ENCODE measurements at regions not wholly inside any gene's neighbourhood (a gene's known extent, or its start where the extent isn't known, plus 50 kb on each side); places are given as distances from the start of the nearest gene placed in this dataset.

- Mint-ChIP-seq H3K27ac (no peak overlapping the region), H3K9me3 (peaks cover 7% of the 10 kb centered on the region), H3K4me1 (peaks cover 4% of the 10 kb centered on the region), H3K27me3 (no peaks in the 10 kb centered on the region), H3K4me3 (no peak overlapping the region), H3K36me3 (peaks cover 2% of the 10 kb centered on the region)
- POLR2A ChIA-PET: no interaction called here
- DNase-seq (no peak), ATAC-seq (ENCODE audit: low read depth) (no peak)
Measured at GRCh38 chr7:17016402-17017010, 134.7 kb upstream of the AGR3 start.

GRCh38 chr7:17019106-17019505, 137.3 kb upstream of the AGR3 start:
- peaks cover 6% of the 10 kb centered on the region for H3K4me1 Mint-ChIP-seq
- ATAC-seq (ENCODE audit: low read depth) (no peak), DNase-seq (no peak)
- H3K4me3 Mint-ChIP-seq: no peak overlapping the region
- peaks cover 4% of the 10 kb centered on the region for H3K36me3 Mint-ChIP-seq
- no peak overlapping the region for H3K27ac Mint-ChIP-seq
- H3K27me3 Mint-ChIP-seq: no peaks in the 10 kb centered on the region
- POLR2A ChIA-PET: interaction anchor here (0.7 kb wide), 1 partner anchor 31 kb away, joined by 4 read pairs; no protein-coding TSS in a partner anchor
- H3K9me3 Mint-ChIP-seq: peaks cover 6% of the 10 kb centered on the region

GRCh38 chr7:17020250-17020649, 138.5 kb upstream of the AGR3 start:
- Mint-ChIP-seq H3K27ac (no peak overlapping the region), H3K4me3 (no peak overlapping the region), H3K36me3 (peaks cover 4% of the 10 kb centered on the region), H3K4me1 (peaks cover 6% of the 10 kb centered on the region), H3K27me3 (no peaks in the 10 kb centered on the region), H3K9me3 (peaks cover 9% of the 10 kb centered on the region)
- POLR2A ChIA-PET: no interaction called here
- ATAC-seq (ENCODE audit: low read depth) (no peak), DNase-seq (no peak)

GRCh38 chr7:17021205-17021604, 139.4 kb upstream of the AGR3 start:
- H3K36me3 Mint-ChIP-seq: peaks cover 4% of the 10 kb centered on the region
- no peak for DNase-seq
- peaks cover 9% of the 10 kb centered on the region for H3K9me3 Mint-ChIP-seq
- H3K27ac Mint-ChIP-seq: no peak overlapping the region
- H3K27me3 Mint-ChIP-seq: peaks cover under 1% of the 10 kb centered on the region
- H3K4me3 Mint-ChIP-seq: no peak overlapping the region
- ATAC-seq (ENCODE audit: low read depth): no peak
- H3K4me1 Mint-ChIP-seq: peaks cover 6% of the 10 kb centered on the region
- POLR2A ChIA-PET: no interaction called here

GRCh38 chr7:17022920-17023319, 141.1 kb upstream of the AGR3 start:
- Mint-ChIP-seq H3K9me3 (peaks cover 12% of the 10 kb centered on the region), H3K4me3 (no peak overlapping the region), H3K4me1 (peaks cover 9% of the 10 kb centered on the region), H3K27ac (no peak overlapping the region), H3K36me3 (peaks cover 15% of the 10 kb centered on the region), H3K27me3 (peaks cover 4% of the 10 kb centered on the region)
- ATAC-seq (ENCODE audit: low read depth) (no peak), DNase-seq (no peak)
- POLR2A ChIA-PET: no interaction called here

- Mint-ChIP-seq H3K36me3 (peaks cover 28% of the 10 kb centered on the region), H3K27ac (no peak overlapping the region), H3K9me3 (peaks cover 15% of the 10 kb centered on the region), H3K4me1 (peaks cover 15% of the 10 kb centered on the region), H3K27me3 (peaks cover 4% of the 10 kb centered on the region), H3K4me3 (no peak overlapping the region)
- ATAC-seq (ENCODE audit: low read depth) (no peak), DNase-seq (no peak)
- POLR2A ChIA-PET: no interaction called here
Measured at GRCh38 chr7:17026269-17026668, 144.5 kb upstream of the AGR3 start.

- H3K4me1 Mint-ChIP-seq: peaks cover 22% of the 10 kb centered on the region
- DNase-seq: no peak
- POLR2A ChIA-PET: no interaction called here
Measured at GRCh38 chr7:17027143-17027788, 145.5 kb upstream of the AGR3 start.

GRCh38 chr7:17027789-17028152, 146.0 kb upstream of the AGR3 start:
- Mint-ChIP-seq H3K4me3 (no peak overlapping the region), H3K27ac (no peak overlapping the region), H3K9me3 (peaks cover 13% of the 10 kb centered on the region), H3K36me3 (peaks cover 27% of the 10 kb centered on the region), H3K27me3 (peaks cover 4% of the 10 kb centered on the region), H3K4me1 (peaks cover 22% of the 10 kb centered on the region)
- DNase-seq (no peak), ATAC-seq (ENCODE audit: low read depth) (no peak)
- POLR2A ChIA-PET: no interaction called here

More at GRCh38 chr7:17027143-17027788, 145.5 kb upstream of the AGR3 start:
- peaks cover 4% of the 10 kb centered on the region for H3K27me3 Mint-ChIP-seq
- no peak for ATAC-seq (ENCODE audit: low read depth)
- H3K27ac Mint-ChIP-seq: no peak overlapping the region
- peaks cover 32% of the 10 kb centered on the region for H3K36me3 Mint-ChIP-seq
- peaks cover 15% of the 10 kb centered on the region for H3K9me3 Mint-ChIP-seq
- H3K4me3 Mint-ChIP-seq: no peak overlapping the region

- ATAC-seq (ENCODE audit: low read depth) (peak; percentile 54), DNase-seq (no peak)
- Mint-ChIP-seq H3K36me3 (peaks cover 27% of the 10 kb centered on the region), H3K27me3 (peaks cover 4% of the 10 kb centered on the region), H3K27ac (no peak overlapping the region), H3K9me3 (peaks cover 13% of the 10 kb centered on the region), H3K4me1 (peaks cover 19% of the 10 kb centered on the region), H3K4me3 (no peak overlapping the region)
- POLR2A ChIA-PET: no interaction called here
Measured at GRCh38 chr7:17029150-17029549, 147.4 kb upstream of the AGR3 start.

GRCh38 chr7:17030559-17030958, 148.8 kb upstream of the AGR3 start:
- Mint-ChIP-seq H3K36me3 (peaks cover 27% of the 10 kb centered on the region), H3K4me3 (peak overlapping the region; percentile 39), H3K27ac (peak overlapping the region; percentile 36), H3K9me3 (peaks cover 11% of the 10 kb centered on the region), H3K4me1 (peaks cover 21% of the 10 kb centered on the region), H3K27me3 (peaks cover 4% of the 10 kb centered on the region)
- no peak for DNase-seq
- ATAC-seq (ENCODE audit: low read depth): peak; percentile 47
- POLR2A ChIA-PET: interaction anchor here (0.5 kb wide), 1 partner anchor 160 kb away, joined by 3 read pairs; no protein-coding TSS in a partner anchor

- Mint-ChIP-seq H3K27ac (no peak overlapping the region), H3K9me3 (peaks cover 10% of the 10 kb centered on the region), H3K4me3 (no peak overlapping the region), H3K36me3 (peaks cover 25% of the 10 kb centered on the region), H3K27me3 (no peaks in the 10 kb centered on the region), H3K4me1 (peaks cover 21% of the 10 kb centered on the region)
- POLR2A ChIA-PET: interaction anchor here (1.2 kb wide), 2 partner anchors 15 to 108 kb away, joined by 3 read pairs; no protein-coding TSS in a partner anchor
- no peak for DNase-seq
- no peak for ATAC-seq (ENCODE audit: low read depth)
Measured at GRCh38 chr7:17031906-17032551, 150.2 kb upstream of the AGR3 start.

GRCh38 chr7:17033245-17033644, 151.5 kb upstream of the AGR3 start:
- ATAC-seq (ENCODE audit: low read depth): no peak
- no peaks in the 10 kb centered on the region for H3K27me3 Mint-ChIP-seq

GRCh38 chr7:17036584-17036983, 154.8 kb upstream of the AGR3 start:
- H3K36me3 Mint-ChIP-seq: peaks cover 14% of the 10 kb centered on the region
- H3K27me3 Mint-ChIP-seq: peaks cover 6% of the 10 kb centered on the region
- H3K9me3 Mint-ChIP-seq: peaks cover 3% of the 10 kb centered on the region

More at GRCh38 chr7:17033245-17033644, 151.5 kb upstream of the AGR3 start:
- peaks cover 20% of the 10 kb centered on the region for H3K4me1 Mint-ChIP-seq
- DNase-seq: no peak
- no peak overlapping the region for H3K4me3 Mint-ChIP-seq
- H3K9me3 Mint-ChIP-seq: peaks cover 6% of the 10 kb centered on the region
- H3K36me3 Mint-ChIP-seq: peaks cover 16% of the 10 kb centered on the region
- H3K27ac Mint-ChIP-seq: no peak overlapping the region
- POLR2A ChIA-PET: no interaction called here

GRCh38 chr7:17037356-17037755, 155.6 kb upstream of the AGR3 start:
- H3K27me3 Mint-ChIP-seq: peaks cover 6% of the 10 kb centered on the region

More at GRCh38 chr7:17036584-17036983, 154.8 kb upstream of the AGR3 start:
- DNase-seq: no peak
- no peak for ATAC-seq (ENCODE audit: low read depth)
- POLR2A ChIA-PET: no interaction called here
- no peak overlapping the region for H3K27ac Mint-ChIP-seq
- peaks cover 21% of the 10 kb centered on the region for H3K4me1 Mint-ChIP-seq
- H3K4me3 Mint-ChIP-seq: no peak overlapping the region

More at GRCh38 chr7:17037356-17037755, 155.6 kb upstream of the AGR3 start:
- ATAC-seq (ENCODE audit: low read depth) (no peak), DNase-seq (no peak)
- peaks cover 17% of the 10 kb centered on the region for H3K4me1 Mint-ChIP-seq
- H3K27ac Mint-ChIP-seq: no peak overlapping the region
- peaks cover 3% of the 10 kb centered on the region for H3K9me3 Mint-ChIP-seq
- H3K36me3 Mint-ChIP-seq: peaks cover 12% of the 10 kb centered on the region
- H3K4me3 Mint-ChIP-seq: no peak overlapping the region
- POLR2A ChIA-PET: no interaction called here
